ENCODE measurements at regions not wholly inside any gene's neighbourhood (a gene's known extent, or its start where the extent isn't known, plus 50 kb on each side); places are given as distances from the start of the nearest gene placed in this dataset.

DNA sequence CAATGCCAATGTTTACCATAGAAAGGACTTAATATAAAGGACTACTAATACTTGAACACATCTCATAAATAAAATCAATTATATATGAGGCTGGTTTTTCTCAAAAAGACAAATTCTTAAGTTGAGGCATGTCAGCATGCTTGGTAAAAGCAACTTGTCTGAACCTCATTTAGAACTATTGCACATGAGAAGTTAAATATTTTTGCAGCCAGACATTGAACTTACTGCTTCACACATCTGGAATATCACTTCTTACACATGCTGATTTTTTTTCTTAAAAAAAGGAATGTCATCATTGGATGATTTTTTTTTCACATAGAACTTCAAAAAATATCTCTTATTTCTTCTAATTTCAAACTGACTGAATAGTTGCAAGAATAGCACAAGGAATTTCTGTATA, 609.0 kb downstream of the EPHA4 start:
- no peaks in the 10 kb centered on the region for H3K36me3 ChIP-seq (ENCODE audit: insufficient read depth, low read length)
- H3K4me1 ChIP-seq (ENCODE audit: insufficient read depth, low read length) = no peaks in the 10 kb centered on the region
- H3K9me3 ChIP-seq (ENCODE audit: control insufficient read depth, insufficient read depth, low read length) = no peaks in the 10 kb centered on the region
- no peak overlapping the region for H3K9ac ChIP-seq (ENCODE audit: low read depth, low read length)

DNA sequence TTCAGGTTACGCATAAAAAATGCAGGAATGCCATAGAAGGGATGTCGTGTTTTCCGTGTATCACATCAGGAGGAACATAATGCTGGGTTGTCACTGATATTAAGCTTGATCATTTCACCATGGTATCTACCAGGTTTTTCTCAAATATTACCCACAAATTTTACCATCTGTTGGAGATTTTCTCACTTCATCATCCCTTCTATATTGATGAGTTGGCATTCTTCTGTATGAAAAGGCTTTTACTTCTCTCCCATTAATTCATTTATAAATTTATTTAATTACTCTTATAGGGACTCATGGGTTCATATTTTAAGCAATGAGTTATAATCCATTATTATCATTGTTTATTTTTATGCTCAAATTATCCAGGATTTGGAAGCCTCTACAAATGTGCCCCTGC, 608.2 kb downstream of the EPHA4 start:
- Histone ChIP-seq H3K9me3 (ENCODE audit: control insufficient read depth, insufficient read depth, low read length) (no peaks in the 10 kb centered on the region), H3K9ac (ENCODE audit: low read depth, low read length) (no peak overlapping the region), H3K36me3 (ENCODE audit: insufficient read depth, low read length) (no peaks in the 10 kb centered on the region), H3K4me1 (ENCODE audit: insufficient read depth, low read length) (no peaks in the 10 kb centered on the region)

DNA sequence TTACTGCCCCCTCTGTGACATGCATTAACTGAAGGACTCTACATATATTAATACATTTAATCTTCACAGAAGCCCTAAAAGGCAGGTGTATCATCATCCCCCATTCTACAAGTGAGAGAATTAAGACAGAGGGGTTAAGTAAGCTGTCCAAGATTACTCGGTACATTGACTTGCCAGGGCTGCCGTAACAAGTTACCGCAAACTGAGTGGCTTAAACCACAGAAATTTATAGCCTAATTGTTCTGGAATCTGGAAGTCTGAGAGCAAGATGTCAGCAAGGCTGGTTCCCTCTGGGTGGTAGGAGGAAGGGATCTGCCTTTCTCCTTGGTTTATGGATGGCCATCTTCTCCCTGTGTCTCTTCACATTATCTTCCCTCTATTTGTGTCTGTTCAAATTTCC, 605.5 kb downstream of the EPHA4 start:
- Histone ChIP-seq H3K36me3 (ENCODE audit: insufficient read depth, low read length) (no peaks in the 10 kb centered on the region), H3K9ac (ENCODE audit: low read depth, low read length) (no peak overlapping the region), H3K4me1 (ENCODE audit: insufficient read depth, low read length) (no peaks in the 10 kb centered on the region), H3K9me3 (ENCODE audit: control insufficient read depth, insufficient read depth, low read length) (no peaks in the 10 kb centered on the region)

DNA sequence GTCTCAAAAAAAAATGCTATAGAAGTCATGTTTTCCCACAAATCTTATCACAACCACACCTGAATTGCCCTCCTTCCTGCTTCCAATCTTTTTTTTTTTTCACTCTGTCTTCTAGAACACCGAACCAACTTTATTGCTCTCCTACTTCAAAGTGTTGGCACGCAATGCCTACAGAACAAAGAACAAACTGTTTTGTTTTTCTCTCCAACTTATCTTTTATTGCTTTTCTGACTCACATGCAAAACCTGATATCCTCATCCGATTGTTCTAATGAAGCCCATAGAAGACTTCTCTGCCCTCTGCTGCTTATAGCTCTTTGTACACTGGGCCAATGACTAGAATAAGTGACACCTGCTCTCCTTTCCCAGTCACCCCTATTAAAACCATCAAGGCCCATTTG, 602.8 kb downstream of the EPHA4 start:
- Histone ChIP-seq H3K9me3 (ENCODE audit: control insufficient read depth, insufficient read depth, low read length) (no peaks in the 10 kb centered on the region), H3K9ac (ENCODE audit: low read depth, low read length) (no peak overlapping the region), H3K4me1 (ENCODE audit: insufficient read depth, low read length) (no peaks in the 10 kb centered on the region), H3K36me3 (ENCODE audit: insufficient read depth, low read length) (no peaks in the 10 kb centered on the region)

DNA sequence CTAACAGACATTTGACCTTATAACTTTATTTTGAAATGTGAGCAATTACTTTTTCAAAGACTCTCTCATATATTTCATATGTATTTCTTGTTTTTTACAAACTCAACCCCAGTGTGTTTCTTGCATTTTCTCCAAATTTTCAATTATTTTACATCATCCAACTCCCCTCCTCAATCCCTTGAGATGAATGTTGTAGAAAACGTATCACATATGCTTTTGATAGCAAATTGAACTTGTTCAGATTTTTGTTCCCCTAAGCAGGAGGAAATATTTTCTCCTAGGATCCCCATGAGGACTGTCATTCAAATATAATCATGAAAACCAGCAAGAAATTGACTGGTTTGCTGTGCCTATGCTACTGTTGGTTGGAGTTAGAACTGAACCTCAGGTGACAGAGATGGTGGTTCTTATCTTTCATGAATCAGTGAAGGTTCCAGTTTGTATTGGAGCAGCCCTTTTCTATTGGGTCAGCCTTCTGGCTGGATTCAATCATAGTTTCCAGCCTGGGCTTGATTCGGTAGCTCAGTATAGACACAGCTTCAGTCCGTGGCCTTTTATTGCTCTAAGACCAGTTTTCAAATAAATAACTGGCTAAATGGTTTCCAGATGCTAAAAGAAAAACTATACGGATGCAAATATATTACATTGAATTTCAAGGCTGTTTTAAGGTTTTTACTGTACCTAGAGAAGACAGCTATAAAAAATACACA, 591.0 kb downstream of the EPHA4 start:
- Histone ChIP-seq H3K9me3 (ENCODE audit: control insufficient read depth, insufficient read depth, low read length) (peaks cover 6% of the 10 kb centered on the region), H3K4me1 (ENCODE audit: insufficient read depth, low read length) (peaks cover 2% of the 10 kb centered on the region; the same call in 1 of the 2 replicates), H3K36me3 (ENCODE audit: insufficient read depth, low read length) (no peaks in the 10 kb centered on the region), H3K9ac (ENCODE audit: low read depth, low read length) (no peak overlapping the region)

- Histone ChIP-seq H3K9me3 (ENCODE audit: control insufficient read depth, insufficient read depth, low read length) (peaks cover 6% of the 10 kb centered on the region), H3K9ac (ENCODE audit: low read depth, low read length) (no peak overlapping the region), H3K36me3 (ENCODE audit: insufficient read depth, low read length) (no peaks in the 10 kb centered on the region), H3K4me1 (ENCODE audit: insufficient read depth, low read length) (peaks cover 9% of the 10 kb centered on the region; the same call in 1 of the 2 replicates)
Observed at GRCh38 chr2:220981926-220982325, 590.2 kb downstream of the EPHA4 start.

GRCh38 chr2:220985561-220985960, 586.5 kb downstream of the EPHA4 start:
- Histone ChIP-seq H3K4me1 (ENCODE audit: insufficient read depth, low read length) (peaks cover 9% of the 10 kb centered on the region; the same call in 1 of the 2 replicates), H3K9ac (ENCODE audit: low read depth, low read length) (no peak overlapping the region), H3K9me3 (ENCODE audit: control insufficient read depth, insufficient read depth, low read length) (no peaks in the 10 kb centered on the region), H3K36me3 (ENCODE audit: insufficient read depth, low read length) (no peaks in the 10 kb centered on the region)

DNA sequence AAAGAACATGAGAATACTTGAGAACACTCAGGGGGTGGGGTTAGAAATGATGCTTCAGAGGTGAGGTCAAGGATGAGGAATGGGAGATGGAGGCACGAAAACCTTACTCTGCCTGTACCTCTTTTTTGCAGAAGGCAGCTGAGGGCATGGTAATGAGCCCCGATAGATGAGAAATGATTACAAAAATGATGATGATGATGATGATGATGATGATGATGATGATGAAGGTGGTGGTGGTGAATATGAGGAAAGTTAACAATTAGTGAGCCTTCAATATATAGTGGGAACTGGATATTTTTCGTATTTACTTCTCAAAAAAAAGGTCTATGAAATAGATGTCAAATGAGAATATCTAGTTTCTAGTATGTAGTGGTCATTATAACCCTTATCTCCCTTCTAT, 584.3 kb downstream of the EPHA4 start:
- peaks cover 9% of the 10 kb centered on the region; the same call in 1 of the 2 replicates for H3K4me1 ChIP-seq (ENCODE audit: insufficient read depth, low read length)
- no peaks in the 10 kb centered on the region for H3K9me3 ChIP-seq (ENCODE audit: control insufficient read depth, insufficient read depth, low read length)
- H3K9ac ChIP-seq (ENCODE audit: low read depth, low read length) = no peak overlapping the region
- H3K36me3 ChIP-seq (ENCODE audit: insufficient read depth, low read length) = no peaks in the 10 kb centered on the region

DNA sequence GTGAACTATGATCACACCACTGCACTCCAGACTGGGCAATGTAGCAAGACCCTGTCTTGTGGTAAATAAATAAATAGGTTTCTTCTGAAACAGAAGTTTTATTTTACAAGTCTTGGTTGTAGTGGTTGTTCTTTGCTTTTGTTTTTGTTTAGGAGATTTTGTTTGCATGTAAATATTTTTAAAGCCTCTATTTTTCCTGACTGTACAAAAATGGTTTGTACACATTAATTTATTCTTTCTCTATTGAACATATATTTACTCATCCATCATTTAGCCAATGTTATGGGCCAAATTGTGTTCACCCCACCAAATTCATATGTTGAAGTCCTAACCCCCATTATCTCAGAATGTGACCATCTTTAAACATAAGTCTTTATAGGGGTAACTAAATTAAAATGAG, 580.1 kb downstream of the EPHA4 start:
- Histone ChIP-seq H3K4me1 (ENCODE audit: insufficient read depth, low read length) (no peaks in the 10 kb centered on the region), H3K9me3 (ENCODE audit: control insufficient read depth, insufficient read depth, low read length) (no peaks in the 10 kb centered on the region), H3K36me3 (ENCODE audit: insufficient read depth, low read length) (no peaks in the 10 kb centered on the region), H3K9ac (ENCODE audit: low read depth, low read length) (no peak overlapping the region)

GRCh38 chr2:220994846-220995245, 577.3 kb downstream of the EPHA4 start:
- H3K9me3 ChIP-seq (ENCODE audit: control insufficient read depth, insufficient read depth, low read length) = no peaks in the 10 kb centered on the region
- no peak overlapping the region for H3K9ac ChIP-seq (ENCODE audit: low read depth, low read length)
- no peaks in the 10 kb centered on the region for H3K4me1 ChIP-seq (ENCODE audit: insufficient read depth, low read length)
- H3K36me3 ChIP-seq (ENCODE audit: insufficient read depth, low read length) = no peaks in the 10 kb centered on the region

GRCh38 chr2:220995581-220995980, 576.5 kb downstream of the EPHA4 start:
- Histone ChIP-seq H3K4me1 (ENCODE audit: insufficient read depth, low read length) (no peaks in the 10 kb centered on the region), H3K36me3 (ENCODE audit: insufficient read depth, low read length) (no peaks in the 10 kb centered on the region), H3K9me3 (ENCODE audit: control insufficient read depth, insufficient read depth, low read length) (no peaks in the 10 kb centered on the region), H3K9ac (ENCODE audit: low read depth, low read length) (no peak overlapping the region)

DNA sequence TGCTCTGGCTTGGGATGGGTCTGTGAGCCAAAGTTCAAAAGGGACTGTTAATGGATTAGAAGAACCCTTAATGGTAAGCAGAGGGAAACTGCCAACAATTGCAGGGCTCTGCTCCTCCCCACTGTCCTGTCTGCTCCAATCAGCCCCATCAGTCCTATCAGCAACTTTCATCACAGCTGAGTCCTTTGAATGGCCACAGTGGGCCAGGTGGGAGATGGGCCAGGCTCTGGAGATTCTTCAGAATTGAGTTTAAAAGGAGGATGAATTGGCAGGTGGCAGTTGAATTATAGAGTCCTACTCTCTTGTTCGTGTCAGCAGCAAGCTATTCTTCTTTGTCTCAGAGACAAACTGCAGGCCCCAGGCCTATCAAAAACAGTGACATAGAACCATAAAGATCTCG, 573.9 kb downstream of the EPHA4 start:
- no peak overlapping the region for H3K9ac ChIP-seq (ENCODE audit: low read depth, low read length)
- H3K4me1 ChIP-seq (ENCODE audit: insufficient read depth, low read length) = no peaks in the 10 kb centered on the region
- H3K36me3 ChIP-seq (ENCODE audit: insufficient read depth, low read length) = no peaks in the 10 kb centered on the region
- H3K9me3 ChIP-seq (ENCODE audit: control insufficient read depth, insufficient read depth, low read length) = no peaks in the 10 kb centered on the region

- H3K4me1 ChIP-seq (ENCODE audit: insufficient read depth, low read length) = no peaks in the 10 kb centered on the region
- no peaks in the 10 kb centered on the region for H3K9me3 ChIP-seq (ENCODE audit: control insufficient read depth, insufficient read depth, low read length)
- no peak overlapping the region for H3K9ac ChIP-seq (ENCODE audit: low read depth, low read length)
- no peaks in the 10 kb centered on the region for H3K36me3 ChIP-seq (ENCODE audit: insufficient read depth, low read length)
Observed at GRCh38 chr2:220999356-220999755, 572.7 kb downstream of the EPHA4 start.

- Histone ChIP-seq H3K4me1 (ENCODE audit: insufficient read depth, low read length) (no peaks in the 10 kb centered on the region), H3K9ac (ENCODE audit: low read depth, low read length) (no peak overlapping the region), H3K36me3 (ENCODE audit: insufficient read depth, low read length) (no peaks in the 10 kb centered on the region), H3K9me3 (ENCODE audit: control insufficient read depth, insufficient read depth, low read length) (no peaks in the 10 kb centered on the region)
Observed at GRCh38 chr2:221001381-221001801, 570.7 kb downstream of the EPHA4 start.

- H3K36me3 ChIP-seq (ENCODE audit: insufficient read depth, low read length) = no peaks in the 10 kb centered on the region
- no peaks in the 10 kb centered on the region for H3K4me1 ChIP-seq (ENCODE audit: insufficient read depth, low read length)
- H3K9me3 ChIP-seq (ENCODE audit: control insufficient read depth, insufficient read depth, low read length) = no peaks in the 10 kb centered on the region
- H3K9ac ChIP-seq (ENCODE audit: low read depth, low read length) = no peak overlapping the region
Observed at GRCh38 chr2:221002101-221002685, 569.9 kb downstream of the EPHA4 start.

All from ES-I3 (cell line).